C4-2B (cell line): ENCODE measurements at regions not wholly inside any gene's neighbourhood (a gene's known extent, or its start where the extent isn't known, plus 50 kb on each side); places are given as distances from the start of the nearest gene placed in this dataset.

Source experiments
- ZFX ChIP-seq: fragments of 450-650 bp; IDR thresholded peaks from 2 replicates; pipeline ENCODE4 v1.6.1; 2017
- TF ChIP-seq, protein P1 (sequence below): fragments of 450-650 bp; conservative IDR thresholded peaks from 2 replicates; pipeline ENCODE4 v1.5.1; 2017; ENCODE audit warnings: mild to moderate bottlenecking

- TF ChIP-seq, protein P1, sequence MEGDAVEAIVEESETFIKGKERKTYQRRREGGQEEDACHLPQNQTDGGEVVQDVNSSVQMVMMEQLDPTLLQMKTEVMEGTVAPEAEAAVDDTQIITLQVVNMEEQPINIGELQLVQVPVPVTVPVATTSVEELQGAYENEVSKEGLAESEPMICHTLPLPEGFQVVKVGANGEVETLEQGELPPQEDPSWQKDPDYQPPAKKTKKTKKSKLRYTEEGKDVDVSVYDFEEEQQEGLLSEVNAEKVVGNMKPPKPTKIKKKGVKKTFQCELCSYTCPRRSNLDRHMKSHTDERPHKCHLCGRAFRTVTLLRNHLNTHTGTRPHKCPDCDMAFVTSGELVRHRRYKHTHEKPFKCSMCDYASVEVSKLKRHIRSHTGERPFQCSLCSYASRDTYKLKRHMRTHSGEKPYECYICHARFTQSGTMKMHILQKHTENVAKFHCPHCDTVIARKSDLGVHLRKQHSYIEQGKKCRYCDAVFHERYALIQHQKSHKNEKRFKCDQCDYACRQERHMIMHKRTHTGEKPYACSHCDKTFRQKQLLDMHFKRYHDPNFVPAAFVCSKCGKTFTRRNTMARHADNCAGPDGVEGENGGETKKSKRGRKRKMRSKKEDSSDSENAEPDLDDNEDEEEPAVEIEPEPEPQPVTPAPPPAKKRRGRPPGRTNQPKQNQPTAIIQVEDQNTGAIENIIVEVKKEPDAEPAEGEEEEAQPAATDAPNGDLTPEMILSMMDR: no peak
- no peak for TF ChIP-seq ZFX
Measured at GRCh38 chr12:16467272-16467671, 119.8 kb downstream of the MGST1 start.
